Skeletal muscle satellite cell (primary cell): ENCODE measurements at regions not wholly inside any gene's neighbourhood (a gene's known extent, or its start where the extent isn't known, plus 50 kb on each side); places are given as distances from the start of the nearest gene placed in this dataset.

Source experiments
- H3K27me3 ChIP-seq: 2 replicates; pipeline ENCODE4 v1.7.0; 2013; ENCODE audit warnings: low read length; ENCODE audit not compliant: control insufficient read depth, insufficient read depth
- H3K36me3 ChIP-seq: 2 replicates; pipeline ENCODE4 v1.7.0; 2013; ENCODE audit warnings: mild to moderate bottlenecking, control low read depth, low read length; ENCODE audit not compliant: insufficient read depth
- H3K4me1 ChIP-seq: 2 replicates; pipeline ENCODE4 v1.7.0; 2013; ENCODE audit warnings: low read length; ENCODE audit not compliant: control insufficient read depth, insufficient read depth
- H3K4me2 ChIP-seq: 2 replicates; pipeline ENCODE4 v1.7.0; 2013; ENCODE audit warnings: mild to moderate bottlenecking, low read length
- H3K4me3 ChIP-seq: 2 replicates; pipeline ENCODE4 v1.7.0; 2013; ENCODE audit warnings: low read length
- H3K9ac ChIP-seq: 2 replicates; pipeline ENCODE4 v1.7.0; 2013; ENCODE audit warnings: mild to moderate bottlenecking, low read depth, low read length, moderate library complexity
- H3K9me3 ChIP-seq: replicated peaks from 2 replicates; pipeline ENCODE4 v1.7.0; 2013; ENCODE audit warnings: mild to moderate bottlenecking, control low read depth, low read length

DNA sequence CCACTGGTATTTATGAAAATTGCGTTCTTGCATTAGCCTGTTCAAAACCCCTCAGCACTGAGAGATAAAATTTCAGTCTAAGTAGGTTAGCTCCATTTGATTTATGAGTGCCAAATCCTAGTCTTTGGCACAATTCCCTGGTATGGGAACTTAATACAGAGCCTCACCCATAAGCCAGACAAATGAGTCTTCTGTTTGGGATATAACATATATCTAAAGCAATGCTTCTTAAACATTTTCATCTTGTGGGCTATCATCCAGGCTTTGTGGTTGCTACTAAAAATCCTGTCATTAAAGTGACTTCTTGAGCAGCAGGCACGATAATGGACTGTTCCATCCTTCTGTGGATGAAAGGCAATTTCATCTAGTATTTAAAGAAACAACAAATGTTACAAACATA, 419.5 kb upstream of the ACTBL2 start:
- Histone ChIP-seq H3K9me3 (no peaks in the 10 kb centered on the region), H3K4me1 (no peaks in the 10 kb centered on the region), H3K27me3 (no peaks in the 10 kb centered on the region), H3K36me3 (no peaks in the 10 kb centered on the region), H3K9ac (no peak overlapping the region), H3K4me2 (no peak overlapping the region), H3K4me3 (no peak overlapping the region)

DNA sequence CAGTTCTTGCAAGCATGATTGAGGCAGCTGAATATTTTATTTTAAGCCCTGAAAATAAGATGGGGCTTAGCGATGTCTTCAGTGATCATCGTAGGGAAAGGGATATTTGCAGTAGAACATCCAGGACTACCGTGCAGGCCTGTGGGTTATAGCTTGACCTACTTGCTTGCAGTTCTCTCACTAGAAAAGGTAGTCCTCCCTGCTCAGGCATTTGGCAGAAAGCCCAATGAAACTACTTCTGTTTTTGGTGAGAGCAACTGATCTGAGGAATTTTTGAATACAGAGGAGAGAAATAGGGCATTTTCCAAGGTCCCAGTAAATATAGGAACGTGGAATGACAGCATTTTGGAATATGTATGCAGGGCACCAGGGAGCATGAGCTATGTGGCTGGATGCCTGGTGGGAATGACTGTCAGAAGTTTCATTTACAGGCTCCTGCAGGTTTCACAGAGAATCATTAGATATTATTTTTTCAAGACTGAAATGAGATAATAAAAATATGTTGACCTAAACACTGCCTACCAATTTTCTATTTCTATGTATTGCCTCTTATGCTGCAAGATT, 417.9 kb upstream of the ACTBL2 start:
- Histone ChIP-seq H3K9ac (no peak overlapping the region), H3K36me3 (no peaks in the 10 kb centered on the region), H3K4me2 (no peak overlapping the region), H3K27me3 (no peaks in the 10 kb centered on the region), H3K4me3 (no peak overlapping the region), H3K9me3 (no peaks in the 10 kb centered on the region), H3K4me1 (peaks cover 6% of the 10 kb centered on the region)

DNA sequence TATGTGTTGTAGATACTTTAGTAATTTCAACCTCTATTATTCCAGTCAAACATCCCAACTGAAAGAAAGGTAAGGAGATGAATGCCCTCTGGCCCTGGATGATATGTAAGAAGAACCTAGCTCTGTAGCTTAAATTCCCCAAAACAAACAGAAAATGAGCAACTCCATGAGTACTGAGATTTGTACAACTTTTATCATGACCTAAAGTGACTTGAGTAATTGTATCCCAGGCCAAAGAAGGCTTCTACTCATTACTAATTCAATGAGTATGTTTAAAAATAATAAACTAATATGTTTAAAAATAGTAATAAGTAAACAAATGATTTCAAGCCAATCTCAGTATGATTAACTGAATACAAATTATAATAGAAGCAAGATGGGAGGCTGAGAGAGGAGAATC, 414.0 kb upstream of the ACTBL2 start:
- H3K36me3 ChIP-seq, result no peaks in the 10 kb centered on the region
- H3K27me3 ChIP-seq, result no peaks in the 10 kb centered on the region
- H3K9me3 ChIP-seq, result no peaks in the 10 kb centered on the region
- no peak overlapping the region for H3K4me2 ChIP-seq
- H3K4me1 ChIP-seq, result peaks cover 6% of the 10 kb centered on the region
- no peak overlapping the region for H3K9ac ChIP-seq
- no peak overlapping the region for H3K4me3 ChIP-seq

DNA sequence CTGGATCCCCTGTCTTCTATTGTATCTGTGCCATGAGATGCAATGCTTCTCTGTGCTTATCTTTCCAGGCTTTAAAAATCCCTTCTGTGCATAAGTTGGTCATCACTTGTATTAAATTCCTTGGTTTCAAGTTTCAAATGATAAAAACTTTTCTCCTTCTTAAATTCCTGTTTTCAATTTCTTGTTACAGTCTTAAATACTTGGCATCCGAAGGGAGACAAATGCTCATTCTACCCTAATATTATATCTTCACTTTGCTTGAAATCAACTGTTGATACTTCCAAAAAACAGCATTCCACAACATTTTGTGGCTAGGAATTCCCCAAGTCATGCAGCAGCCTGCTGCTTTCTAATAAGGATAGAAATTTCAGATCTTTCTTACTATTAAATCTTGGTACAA, 413.2 kb upstream of the ACTBL2 start:
- no peaks in the 10 kb centered on the region for H3K36me3 ChIP-seq
- H3K27me3 ChIP-seq, result no peaks in the 10 kb centered on the region
- no peak overlapping the region for H3K4me3 ChIP-seq
- H3K4me1 ChIP-seq, result peaks cover 6% of the 10 kb centered on the region
- no peaks in the 10 kb centered on the region for H3K9me3 ChIP-seq
- H3K4me2 ChIP-seq, result no peak overlapping the region
- no peak overlapping the region for H3K9ac ChIP-seq

DNA sequence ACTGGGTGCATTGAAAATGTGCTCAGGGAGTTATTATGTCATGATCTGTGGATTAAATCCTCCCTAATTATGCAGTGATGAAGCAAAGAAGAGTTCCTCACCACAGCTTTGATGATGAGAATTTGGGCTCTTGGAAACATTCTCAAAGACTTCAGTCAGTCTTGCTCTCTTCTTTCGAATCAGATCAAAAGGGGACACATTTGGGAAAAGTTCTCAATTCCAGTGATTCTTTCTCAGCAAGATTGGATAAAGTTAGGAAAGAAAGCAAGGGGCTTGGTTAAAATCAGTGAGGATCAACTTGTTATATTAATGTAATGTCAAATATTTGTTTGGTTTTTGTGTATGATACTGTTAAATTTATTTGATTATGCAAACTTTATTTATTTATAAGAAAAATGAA, 411.3 kb upstream of the ACTBL2 start:
- H3K36me3 ChIP-seq, result no peaks in the 10 kb centered on the region
- no peak overlapping the region for H3K4me2 ChIP-seq
- no peaks in the 10 kb centered on the region for H3K9me3 ChIP-seq
- peaks cover 20% of the 10 kb centered on the region for H3K4me1 ChIP-seq
- H3K4me3 ChIP-seq, result no peak overlapping the region
- H3K9ac ChIP-seq, result no peak overlapping the region
- H3K27me3 ChIP-seq, result no peaks in the 10 kb centered on the region

DNA sequence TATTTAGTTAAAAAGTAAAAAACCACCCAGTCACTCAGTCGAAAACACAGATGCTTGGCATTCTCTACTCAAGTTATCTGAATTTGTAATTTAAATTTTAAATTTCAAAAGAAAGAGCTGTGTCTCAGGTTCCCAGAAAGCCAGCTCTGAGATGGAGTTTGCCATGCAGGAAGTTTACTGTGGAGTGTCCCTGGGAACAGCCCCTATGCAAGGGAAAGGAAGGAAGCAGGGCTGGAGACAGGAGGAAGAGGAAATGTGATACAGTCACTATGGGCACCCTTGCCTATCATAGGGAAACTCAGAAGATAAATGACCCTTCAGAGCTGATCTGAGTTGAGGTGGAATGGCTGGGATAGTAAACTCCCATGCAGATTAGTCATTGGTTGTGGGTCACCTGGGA, 408.8 kb upstream of the ACTBL2 start:
- H3K4me2 ChIP-seq, result no peak overlapping the region
- H3K9ac ChIP-seq, result no peak overlapping the region
- no peaks in the 10 kb centered on the region for H3K36me3 ChIP-seq
- peaks cover 23% of the 10 kb centered on the region for H3K4me1 ChIP-seq
- H3K27me3 ChIP-seq, result no peaks in the 10 kb centered on the region
- H3K4me3 ChIP-seq, result no peak overlapping the region
- H3K9me3 ChIP-seq, result no peaks in the 10 kb centered on the region

DNA sequence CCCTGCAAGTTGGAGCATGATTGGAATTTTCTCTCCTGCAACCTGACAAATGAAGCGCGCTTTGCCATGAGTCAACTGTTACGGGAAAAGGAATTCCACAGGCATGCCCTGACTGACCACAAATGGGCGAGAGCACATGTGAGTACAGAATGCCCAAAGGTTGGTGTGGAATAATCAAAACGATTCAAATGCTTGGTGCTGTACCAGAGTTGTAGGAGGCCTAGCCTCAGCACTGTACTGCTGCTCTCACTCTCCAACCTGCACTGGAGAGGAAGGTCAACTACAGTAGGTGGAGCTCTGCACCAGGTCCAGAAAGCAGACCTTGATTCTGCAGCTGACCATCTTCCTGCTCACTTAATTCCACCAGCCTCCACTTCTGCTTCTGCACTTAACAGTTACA, 406.9 kb upstream of the ACTBL2 start:
- Histone ChIP-seq H3K4me3 (no peak overlapping the region), H3K9me3 (no peaks in the 10 kb centered on the region), H3K36me3 (no peaks in the 10 kb centered on the region), H3K4me1 (peaks cover 16% of the 10 kb centered on the region), H3K27me3 (no peaks in the 10 kb centered on the region), H3K4me2 (peak overlapping the region; percentile 1), H3K9ac (no peak overlapping the region)

DNA sequence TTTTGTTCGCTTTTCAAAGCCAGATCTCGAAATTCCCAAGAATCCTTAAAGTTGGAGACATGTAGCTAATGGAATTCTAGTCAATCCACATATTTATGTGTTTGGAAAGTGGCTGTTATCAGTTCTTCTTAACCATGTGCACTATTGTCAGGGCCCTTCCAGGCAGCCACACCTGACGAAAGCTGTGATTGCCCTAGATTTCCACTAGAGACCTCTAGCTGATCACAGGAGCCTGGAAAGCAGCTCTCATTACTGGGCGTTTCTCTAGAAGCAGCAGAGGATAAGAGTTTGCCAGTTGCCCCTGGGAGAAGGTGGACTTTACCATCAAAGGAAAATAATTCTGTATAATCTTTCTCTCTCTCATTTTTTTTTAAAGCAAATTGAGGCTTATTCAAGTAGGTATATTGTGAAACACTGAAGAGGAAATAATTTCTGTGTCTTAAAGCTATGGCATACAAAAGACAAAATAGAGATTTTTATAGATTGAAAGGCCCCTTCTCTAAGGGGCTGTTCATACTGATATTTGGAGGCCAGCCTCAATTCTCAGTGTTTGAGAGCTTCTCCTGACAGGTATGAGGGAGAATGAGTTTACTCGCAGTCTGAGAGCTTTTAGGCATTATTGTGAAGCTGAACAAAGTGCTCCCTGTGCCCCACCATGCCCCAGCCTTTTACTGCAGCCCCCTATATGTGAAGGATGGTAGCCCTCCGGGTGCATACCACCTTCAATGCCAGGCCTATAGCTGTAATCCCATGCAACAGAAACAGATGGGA, 405.4 kb upstream of the ACTBL2 start:
- H3K9ac ChIP-seq, result no peak overlapping the region
- no peaks in the 10 kb centered on the region for H3K36me3 ChIP-seq
- H3K4me2 ChIP-seq, result no peak overlapping the region
- no peaks in the 10 kb centered on the region for H3K27me3 ChIP-seq
- H3K4me1 ChIP-seq, result peaks cover 16% of the 10 kb centered on the region
- no peaks in the 10 kb centered on the region for H3K9me3 ChIP-seq
- no peak overlapping the region for H3K4me3 ChIP-seq

DNA sequence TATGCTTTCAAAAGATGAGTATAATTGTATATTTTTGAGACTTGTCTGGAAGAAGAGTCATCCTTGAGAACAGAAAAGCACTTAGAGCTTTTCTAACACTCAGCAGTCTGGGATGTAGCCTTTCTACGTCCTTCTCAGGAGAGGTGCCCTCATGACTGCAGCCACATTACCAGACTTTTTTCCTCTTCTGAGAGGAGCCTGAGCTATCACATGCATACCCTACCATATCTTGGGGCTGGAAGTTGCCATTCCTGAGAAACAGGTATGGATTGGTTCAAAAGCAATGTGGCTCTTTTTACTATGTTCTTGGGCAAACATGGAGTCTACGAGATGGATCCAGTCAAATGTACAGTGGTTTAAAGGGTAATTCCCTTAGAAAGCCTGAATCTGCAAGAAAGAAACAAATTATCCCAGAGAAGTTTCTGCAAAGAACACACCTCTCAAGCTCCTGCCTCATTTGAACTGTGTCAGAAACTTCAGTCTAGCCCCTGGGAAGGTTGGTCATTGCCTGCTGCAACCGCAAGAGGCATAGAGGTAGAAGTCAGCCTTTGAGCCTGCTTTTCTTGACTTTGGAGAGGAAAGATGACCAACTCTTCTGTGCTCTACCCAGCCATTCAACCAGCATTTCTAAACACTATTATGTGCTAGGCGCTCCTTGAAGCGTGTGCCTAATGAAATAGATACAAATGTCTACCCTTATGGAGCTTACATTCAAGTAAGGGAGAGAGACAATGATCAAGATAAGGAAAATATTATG, 401.9 kb upstream of the ACTBL2 start:
- Histone ChIP-seq H3K9me3 (no peaks in the 10 kb centered on the region), H3K4me3 (no peak overlapping the region), H3K27me3 (no peaks in the 10 kb centered on the region), H3K9ac (no peak overlapping the region), H3K4me2 (no peak overlapping the region), H3K36me3 (no peaks in the 10 kb centered on the region), H3K4me1 (peaks cover 9% of the 10 kb centered on the region)

DNA sequence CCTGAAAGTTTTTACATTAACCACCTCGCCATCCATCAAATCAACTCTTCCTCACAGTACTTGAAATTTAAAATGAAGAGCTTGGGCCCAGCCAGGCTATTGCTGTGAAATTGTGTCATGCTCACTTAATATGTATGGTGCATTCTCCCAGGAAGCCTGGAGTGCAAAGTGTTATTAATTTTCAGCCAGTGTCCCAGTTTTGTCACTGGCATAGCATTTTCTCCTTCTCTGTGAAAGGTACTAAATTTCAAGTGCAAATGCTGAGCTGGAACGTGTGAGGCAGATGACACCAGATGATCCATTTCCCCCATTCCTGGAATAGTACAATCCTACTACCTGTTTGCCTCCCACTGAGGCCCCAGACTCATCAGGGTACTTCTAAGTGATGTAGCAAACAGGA, 397.6 kb upstream of the ACTBL2 start:
- no peak overlapping the region for H3K4me3 ChIP-seq
- H3K4me1 ChIP-seq, result no peaks in the 10 kb centered on the region
- H3K36me3 ChIP-seq, result no peaks in the 10 kb centered on the region
- no peaks in the 10 kb centered on the region for H3K27me3 ChIP-seq
- H3K9me3 ChIP-seq, result no peaks in the 10 kb centered on the region
- H3K4me2 ChIP-seq, result no peak overlapping the region
- H3K9ac ChIP-seq, result no peak overlapping the region

DNA sequence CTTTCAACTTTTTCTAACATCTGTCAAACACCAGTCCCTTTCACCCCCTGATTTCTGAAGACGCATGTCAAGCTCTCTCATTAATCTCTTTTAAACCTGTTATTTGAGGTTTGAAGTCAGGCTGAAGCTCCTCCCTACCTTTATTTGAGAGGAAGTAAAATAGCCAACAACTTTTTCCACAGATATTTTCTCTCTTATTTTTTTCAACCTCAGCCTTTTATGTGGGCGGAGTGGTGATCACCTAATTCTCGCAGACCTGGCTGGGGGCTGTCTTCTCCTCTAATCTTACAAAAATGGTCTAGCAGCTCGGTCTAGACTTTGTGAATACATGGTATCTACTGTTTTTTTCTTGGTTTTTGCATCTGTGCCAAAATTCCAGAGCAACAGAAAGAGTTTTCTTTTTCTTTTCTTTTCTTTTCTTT, 395.7 kb upstream of the ACTBL2 start:
- no peaks in the 10 kb centered on the region for H3K9me3 ChIP-seq
- no peak overlapping the region for H3K9ac ChIP-seq
- H3K4me2 ChIP-seq, result no peak overlapping the region
- H3K27me3 ChIP-seq, result no peaks in the 10 kb centered on the region
- no peaks in the 10 kb centered on the region for H3K4me1 ChIP-seq
- no peak overlapping the region for H3K4me3 ChIP-seq
- no peaks in the 10 kb centered on the region for H3K36me3 ChIP-seq
